NOMO-1 (cell line): ENCODE measurements at regions not wholly inside any gene's neighbourhood (a gene's known extent, or its start where the extent isn't known, plus 50 kb on each side); places are given as distances from the start of the nearest gene placed in this dataset.
"Not testable (repeated sequence)": the region's sequence is repeated elsewhere in the genome, so short reads cannot be mapped to it uniquely, and the experiment has no call there.

Experiments
- DNase-seq, 2 experiments: peaks; one replicate each; lab custom pipeline; 2025; ENCODE audit not compliant: unreplicated experiment in 2 of 2; lab: John Stamatoyannopoulos, UW

DNA sequence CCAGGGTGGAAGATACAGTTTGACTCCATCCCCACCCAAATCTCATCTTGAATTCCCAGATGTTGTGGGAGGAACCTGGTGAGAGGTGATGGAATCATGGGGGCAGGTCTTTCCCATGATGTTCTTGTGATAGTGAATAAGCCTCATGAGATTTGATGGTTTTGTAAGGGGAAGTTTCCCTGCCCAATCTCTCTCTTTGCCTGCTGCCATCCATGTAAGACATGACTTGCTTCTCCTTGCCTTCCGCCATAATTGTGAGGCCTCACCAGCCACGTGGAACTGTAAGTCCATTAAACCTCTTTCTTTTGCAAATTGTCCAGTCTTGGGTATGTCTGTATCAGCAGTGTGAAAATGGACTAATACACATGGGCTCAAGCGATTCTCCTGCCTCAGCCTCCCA, 59.4 kb upstream of the LHX5 start:
- not testable (repeated sequence) for DNase-seq

DNA sequence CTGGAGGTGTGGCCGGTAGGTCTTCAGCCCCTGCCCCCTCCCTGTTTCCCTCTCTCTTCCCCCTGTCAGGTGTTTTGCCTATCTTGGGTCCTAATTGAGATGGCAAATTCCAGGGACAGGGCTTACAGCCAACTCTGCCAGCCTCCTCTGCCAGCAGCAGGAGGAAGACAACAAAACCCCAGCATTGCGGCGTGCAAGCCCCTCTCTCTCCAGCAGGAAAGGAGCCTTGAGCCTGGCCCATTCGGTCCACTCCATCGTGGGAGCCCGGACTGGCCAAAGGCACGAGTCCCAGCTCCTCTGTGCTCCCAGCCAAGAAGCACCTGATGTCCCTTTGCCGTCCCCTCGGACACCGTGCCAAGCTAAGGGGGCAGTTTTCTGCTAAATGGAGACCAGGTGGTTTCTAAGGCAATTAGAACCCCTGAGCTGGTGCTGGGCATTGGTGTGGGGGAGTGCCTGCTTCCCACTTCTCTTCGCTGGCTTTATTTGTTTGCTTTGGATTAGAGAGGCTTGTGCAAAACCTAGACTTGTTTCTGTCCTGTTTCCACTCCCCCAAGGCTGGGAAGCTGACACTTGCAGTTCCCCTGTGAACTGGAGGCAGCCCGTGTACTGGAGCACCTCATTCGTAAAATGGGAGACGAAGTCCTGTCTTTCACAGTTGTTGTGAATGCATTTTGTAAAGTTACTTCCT, 57.1 kb upstream of the LHX5 start:
- DNase-seq: no peak

DNA sequence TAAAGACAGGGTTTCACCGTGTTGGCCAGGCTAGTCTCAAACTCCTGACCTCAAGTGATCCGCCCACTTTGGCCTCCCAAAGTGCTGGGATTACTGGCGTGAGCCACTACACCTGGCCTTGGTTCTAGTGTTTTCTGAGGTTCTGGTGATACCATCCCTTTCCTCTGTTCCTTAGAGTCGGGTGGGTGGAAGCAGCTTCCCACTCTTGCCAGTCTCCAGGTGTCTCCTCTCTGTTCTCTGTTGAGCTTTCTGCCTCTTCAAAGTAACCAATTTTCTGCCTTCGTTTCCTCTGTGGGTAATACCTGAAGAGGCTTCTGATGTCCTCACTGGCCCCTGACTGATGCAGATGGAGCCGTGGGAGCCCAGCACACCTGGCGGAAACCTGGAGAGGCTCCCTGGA, 53.4 kb upstream of the LHX5 start:
- DNase-seq: no peak

DNA sequence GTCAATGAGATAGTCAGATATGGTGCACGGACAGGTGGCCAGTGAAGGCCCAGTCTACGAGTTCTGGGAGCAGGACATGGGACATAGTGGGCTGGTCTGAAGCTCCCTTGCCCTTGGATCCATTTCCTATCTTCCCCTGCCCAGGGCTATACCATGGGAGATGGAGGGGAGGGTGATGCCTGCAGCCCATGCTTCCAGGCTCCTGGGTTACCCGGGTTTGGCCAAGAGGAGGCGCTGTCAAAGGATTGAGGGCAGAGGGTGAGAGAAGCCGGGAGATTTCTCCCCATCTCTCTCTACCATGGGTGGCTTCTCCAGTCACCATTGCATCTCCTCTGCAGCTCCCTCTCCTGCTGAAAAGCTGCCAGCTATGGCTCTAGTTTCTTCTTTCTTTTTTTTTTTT, 52.8 kb upstream of the LHX5 start:
- no peak for DNase-seq

DNA sequence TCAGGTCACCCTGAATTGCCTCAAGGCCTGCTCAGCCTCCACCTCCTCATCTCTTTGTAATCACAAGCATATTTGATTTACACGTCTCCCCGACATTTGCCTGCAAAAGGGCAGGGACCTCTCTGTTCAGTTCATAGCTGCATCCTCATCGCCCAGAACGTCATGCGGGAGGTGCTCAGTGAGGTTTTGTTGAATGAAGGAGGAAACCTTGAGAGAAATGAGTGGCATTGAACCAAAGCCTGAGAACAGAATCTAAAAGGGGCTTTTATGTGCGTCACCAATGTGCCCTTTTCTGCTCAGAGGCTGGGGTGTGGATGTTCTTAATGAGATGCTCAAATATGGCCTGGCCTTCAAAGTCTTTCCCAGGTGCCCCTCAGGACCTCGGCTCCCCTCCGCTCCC, 50.0 kb upstream of the LHX5 start:
- no peak for DNase-seq
